IMR-90 (cell line): ENCODE measurements at regions not wholly inside any gene's neighbourhood (a gene's known extent, or its start where the extent isn't known, plus 50 kb on each side); places are given as distances from the start of the nearest gene placed in this dataset.
A peak's percentile ranks its signal among the peaks of the same experiment; 100 is the strongest.

ENCODE experiments used
- ATAC-seq: fragments of 200-7000 bp; cut with Tn5 transposase; 2 replicates; pipeline ENCODE4 v1.9.1; 2020; ENCODE audit warnings: low read depth, mild to moderate bottlenecking, moderate library complexity
- BruUV-seq: library from RNA; stranded (reverse); fragments of 400-500 nt; replicated peaks from 2 replicates; lab custom pipeline; 2021; lab: Mats Ljungman, UMichigan
- CTCF ChIA-PET: fragments of 300-600 bp; formaldehyde crosslinking; extraction: SDS; loops from one replicate; lab custom pipeline; 2021; ENCODE audit warnings: antibody characterized with exemption; lab: Yijun Ruan, JAX
- POLR2A ChIA-PET: fragments of 300-600 bp; sonication (Branson Sonifier 250); formaldehyde crosslinking; loops from one replicate; lab custom pipeline; 2022; ENCODE audit warnings: antibody characterized with exemption; ENCODE audit not compliant: unreplicated experiment; lab: Charles Lee
- DNase-seq: peaks from one replicate; pipeline ENCODE4 v3.0.0; 2013
- H2AFZ ChIP-seq: replicated peaks from 2 replicates; pipeline ENCODE3; 2013; ENCODE audit warnings: low read length, mild to moderate bottlenecking; ENCODE audit not compliant: poor library complexity
- H2AK5ac ChIP-seq: 2 replicates; pipeline ENCODE4 v1.6.1; 2013; ENCODE audit warnings: low read depth, low read length, inconsistent platforms
- H2AK9ac ChIP-seq: replicated peaks from 2 replicates; pipeline ENCODE3; 2013; ENCODE audit warnings: mild to moderate bottlenecking, low read depth, low read length, moderate library complexity; ENCODE audit not compliant: poor library complexity
- H2BK120ac ChIP-seq: 2 replicates; pipeline ENCODE4 v1.6.1; 2013; ENCODE audit warnings: low read depth, low read length, inconsistent platforms
- H2BK15ac ChIP-seq: 3 replicates; pipeline ENCODE4 v1.6.1; 2013; ENCODE audit warnings: low read depth, low read length, inconsistent platforms
- H2BK20ac ChIP-seq: 2 replicates; pipeline ENCODE4 v1.6.1; 2013; ENCODE audit warnings: low read depth, mild to moderate bottlenecking, inconsistent platforms, low read length, moderate library complexity
- H2BK5ac ChIP-seq: 2 replicates; pipeline ENCODE4 v1.6.1; 2013; ENCODE audit warnings: mild to moderate bottlenecking, low read depth, low read length, inconsistent platforms; ENCODE audit not compliant: poor library complexity, severe bottlenecking
- H3K14ac ChIP-seq: replicated peaks from 2 replicates; pipeline ENCODE4 v1.6.1; 2013; ENCODE audit warnings: low read depth, low read length, inconsistent platforms
- H3K18ac ChIP-seq: 2 replicates; pipeline ENCODE4 v1.6.1; 2013; ENCODE audit warnings: low read depth, low read length, control low read depth
- H3K23ac ChIP-seq: 2 replicates; pipeline ENCODE4 v1.6.1; 2013; ENCODE audit warnings: low read depth, low read length, inconsistent platforms
- H3K27ac ChIP-seq: 2 replicates; pipeline ENCODE4 v1.5.1; 2013; ENCODE audit warnings: mild to moderate bottlenecking, control low read depth, low read length; ENCODE audit not compliant: insufficient read depth
- H3K27me3 ChIP-seq: 2 replicates; pipeline ENCODE4 v1.6.1; 2013; ENCODE audit warnings: low read length; ENCODE audit not compliant: control insufficient read depth, insufficient read depth
- H3K36me3 ChIP-seq: 2 replicates; pipeline ENCODE4 v1.6.1; 2013; ENCODE audit warnings: low read length, mixed read lengths; ENCODE audit not compliant: control insufficient read depth, insufficient read depth
- H3K4ac ChIP-seq: 2 replicates; pipeline ENCODE4 v1.6.1; 2013; ENCODE audit warnings: low read depth, low read length, inconsistent platforms
- H3K4me1 ChIP-seq: 2 replicates; pipeline ENCODE4 v1.6.1; 2013; ENCODE audit warnings: low read length, mixed read lengths; ENCODE audit not compliant: control insufficient read depth, insufficient read depth
- H3K4me2 ChIP-seq: 2 replicates; pipeline ENCODE4 v1.6.1; 2013; ENCODE audit warnings: low read depth, mild to moderate bottlenecking, control low read depth, low read length, moderate library complexity
- H3K4me3 ChIP-seq: 2 replicates; pipeline ENCODE4 v1.5.1; 2013; ENCODE audit warnings: low read depth, mild to moderate bottlenecking, control low read depth, low read length, moderate library complexity; ENCODE audit not compliant: insufficient read depth
- H3K56ac ChIP-seq: 2 replicates; pipeline ENCODE4 v1.6.1; 2013; ENCODE audit warnings: low read length, inconsistent platforms; ENCODE audit not compliant: insufficient read depth; ENCODE audit errors: extremely low read depth
- H3K79me1 ChIP-seq, 2 experiments: 2 replicates each; pipeline ENCODE4 v1.6.1; 2013; ENCODE audit warnings: low read length in 2 of 2, inconsistent platforms in 1 of 2, low read depth in 1 of 2
- H3K9ac ChIP-seq: 2 replicates; pipeline ENCODE4 v1.6.1; 2013; ENCODE audit warnings: low read depth, low read length, control low read depth
- H3K9me1 ChIP-seq: 2 replicates; pipeline ENCODE4 v1.6.1; 2013; ENCODE audit warnings: low read length, inconsistent platforms; ENCODE audit not compliant: insufficient read depth
- H3K9me3 ChIP-seq: 2 replicates; pipeline ENCODE4 v1.6.1; 2013; ENCODE audit warnings: low read length; ENCODE audit not compliant: control insufficient read depth, insufficient read depth
- H4K20me1 ChIP-seq: 2 replicates; pipeline ENCODE4 v1.6.1; 2013; ENCODE audit warnings: low read length, inconsistent platforms; ENCODE audit not compliant: insufficient read depth
- H4K5ac ChIP-seq: 2 replicates; pipeline ENCODE4 v1.6.1; 2013; ENCODE audit warnings: mild to moderate bottlenecking, low read depth, low read length, control low read depth
- H4K8ac ChIP-seq, 2 experiments: 2 replicates each; pipeline ENCODE4 v1.6.1; 2013; ENCODE audit warnings: low read depth in 2 of 2, low read length in 2 of 2, control low read depth in 1 of 2, inconsistent platforms in 1 of 2
- H4K91ac ChIP-seq: 2 replicates; pipeline ENCODE4 v1.6.1; 2013; ENCODE audit warnings: low read depth, low read length, inconsistent platforms; ENCODE audit not compliant: insufficient read depth
- BHLHE40 ChIP-seq: fragments of 150-350 bp; IDR thresholded peaks from 2 replicates; pipeline ENCODE4 v1.6.1; 2016; ENCODE audit warnings: mild to moderate bottlenecking, low read depth, low read length
- CEBPB ChIP-seq: IDR thresholded peaks from 2 replicates; pipeline ENCODE4 v1.6.1; 2012; ENCODE audit warnings: low read depth, low read length, improper control_type of control experiment
- MAFK ChIP-seq: IDR thresholded peaks from 2 replicates; pipeline ENCODE4 v1.6.1; 2012; ENCODE audit warnings: low read depth, low read length, improper control_type of control experiment
- MAZ ChIP-seq: IDR thresholded peaks from 2 replicates; pipeline ENCODE4 v1.6.1; 2012; ENCODE audit warnings: low read depth, mild to moderate bottlenecking, low read length, improper control_type of control experiment, moderate library complexity, borderline replicate concordance
- MXI1 ChIP-seq: IDR thresholded peaks from 2 replicates; pipeline ENCODE4 v1.6.1; 2012; ENCODE audit warnings: low read depth, mild to moderate bottlenecking, low read length, moderate library complexity, borderline replicate concordance
- NFE2L2 ChIP-seq: fragments of 150-350 bp; IDR thresholded peaks from 2 replicates; pipeline ENCODE4 v1.6.1; 2016; ENCODE audit warnings: low read depth, mild to moderate bottlenecking, low read length
- RAD21 ChIP-seq: IDR thresholded peaks from 2 replicates; pipeline ENCODE4 v1.6.1; 2012; ENCODE audit warnings: low read length, improper control_type of control experiment
- RFX5 ChIP-seq: IDR thresholded peaks from 2 replicates; pipeline ENCODE4 v1.8.0; 2012; ENCODE audit warnings: low read depth, mild to moderate bottlenecking, low read length, moderate library complexity
- WGBS, 2 experiments: methylation state at CpG; one replicate each; pipeline versions ENCODE4 v1.1.5 to v1.1.7; 2013; ENCODE audit warnings: missing lambda C conversion rate in 2 of 2; ENCODE audit not compliant: insufficient read length in 1 of 2; ENCODE audit errors: extremely low coverage in 2 of 2; 5-methylcytosine and 5-hydroxymethylcytosine counted together
- dilution Hi-C: fragments of 300-500 bp; cut with HindIII; formaldehyde crosslinking; loops from one replicate; pipeline ENCODE4 v1.14.3; 2018; ENCODE audit warnings: low sequenced_read_pairs; ENCODE audit not compliant: unreplicated experiment
- in situ Hi-C: fragments of 300-500 bp; cut with MboI; formaldehyde crosslinking; loops from 3 replicates; pipeline ENCODE4 v1.14.3; 2019; ENCODE audit warnings: low sequenced_read_pairs, inconsistent platforms, mixed read lengths
- intact Hi-C: fragments of 100-400 bp; cut with micrococcal nuclease; formaldehyde crosslinking; loops from 2 replicates; pipeline ENCODE4 v1.10.0; 2022

DNA sequence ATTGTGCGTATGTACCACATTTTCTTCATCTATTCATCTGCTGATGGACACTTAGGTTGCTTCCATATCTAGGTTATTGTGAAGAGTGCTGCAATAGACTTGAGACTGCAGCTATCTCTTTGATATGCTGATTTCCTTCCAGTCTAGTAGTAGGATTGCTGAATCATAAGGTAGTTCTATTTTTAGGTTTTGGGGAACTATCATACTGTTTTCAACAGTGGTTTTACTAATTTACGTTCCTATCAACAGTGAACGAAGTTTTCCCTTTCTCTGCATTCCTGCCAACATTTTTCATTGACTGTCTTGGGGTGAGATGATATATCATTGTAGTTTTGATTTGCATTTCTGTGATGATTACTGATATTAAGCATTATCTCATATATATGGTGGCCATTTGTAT lies 482.2 kb downstream of the SLC16A7 start:
- H3K27me3 ChIP-seq = no peaks in the 10 kb centered on the region
- no CpG with 5 or more reads among the region's 3 CpGs for WGBS, 2 experiments
- H3K4me3 ChIP-seq = no peak overlapping the region
- H3K9ac ChIP-seq = no peak overlapping the region
- no peak overlapping the region for H3K18ac ChIP-seq
- no peak overlapping the region for H3K14ac ChIP-seq
- no peaks in the 10 kb centered on the region for H3K79me1 ChIP-seq
- H2BK20ac ChIP-seq = no peak overlapping the region
- no peak overlapping the region for H4K5ac ChIP-seq
- no peaks in the 10 kb centered on the region for H3K36me3 ChIP-seq
- in situ Hi-C loops (no loop called here), dilution Hi-C loops (no loop called here), intact Hi-C loops (no loop called here)
- CTCF ChIA-PET = no interaction called here
- BruUV-seq = no TSS peak
- H3K9me3 ChIP-seq = no peaks in the 10 kb centered on the region
- no peak overlapping the region for H3K4me2 ChIP-seq
- TF ChIP-seq BHLHE40 (no peak), RFX5 (no peak), MAFK (no peak), CEBPB (no peak), MXI1 (no peak), MAZ (no peak), RAD21 (no peak), NFE2L2 (no peak)
- H2BK15ac ChIP-seq = no peak overlapping the region
- H2AK5ac ChIP-seq = no peak overlapping the region
- no peak overlapping the region for H2BK5ac ChIP-seq
- no peak overlapping the region for H4K91ac ChIP-seq
- no peaks in the 10 kb centered on the region for H4K20me1 ChIP-seq
- ATAC-seq = no peak
- no peaks in the 10 kb centered on the region for H3K9me1 ChIP-seq
- H3K4me1 ChIP-seq = no peaks in the 10 kb centered on the region
- no peak overlapping the region for H2BK120ac ChIP-seq
- H4K8ac ChIP-seq = no peak overlapping the region
- H3K56ac ChIP-seq = no peak overlapping the region
- H2AK9ac ChIP-seq = no peak overlapping the region
- H3K4ac ChIP-seq = no peak overlapping the region
- peak; percentile 8 for DNase-seq
- POLR2A ChIA-PET = no interaction called here
- H3K27ac ChIP-seq = no peak overlapping the region
- no peak overlapping the region for H3K23ac ChIP-seq
- no peak overlapping the region for H2AFZ ChIP-seq
